IPS DF 19.7 (cell line): ENCODE measurements at regions not wholly inside any gene's neighbourhood (a gene's known extent, or its start where the extent isn't known, plus 50 kb on each side); places are given as distances from the start of the nearest gene placed in this dataset.

Source experiments
- DNase-seq: peaks from one replicate; pipeline ENCODE4 v3.0.0-alpha.2; 2013; ENCODE audit warnings: low read depth, low spot score

GRCh38 chr15:49750553-49750952 is 129.7 kb downstream of the DTWD1 start:
- no peak for DNase-seq

GRCh38 chr15:49751191-49751590 is 130.3 kb downstream of the DTWD1 start:
- DNase-seq, result no peak

- no peak for DNase-seq
Measured at GRCh38 chr15:49751751-49752150, 130.9 kb downstream of the DTWD1 start.

- DNase-seq, result no peak
Measured at GRCh38 chr15:49752517-49752916, 131.7 kb downstream of the DTWD1 start.

- DNase-seq, result no peak
Measured at GRCh38 chr15:49758456-49758855, 137.6 kb downstream of the DTWD1 start.

- DNase-seq, result no peak
Measured at GRCh38 chr15:49758856-49759255, 138.0 kb downstream of the DTWD1 start.

GRCh38 chr15:49760749-49761148 is 139.9 kb downstream of the DTWD1 start:
- DNase-seq, result no peak

- no peak for DNase-seq
Measured at GRCh38 chr15:49769225-49769624, 148.4 kb downstream of the DTWD1 start.

- DNase-seq, result no peak
Measured at GRCh38 chr15:49789436-49789835, 168.6 kb downstream of the DTWD1 start.

- no peak for DNase-seq
Measured at GRCh38 chr15:49793943-49794342, 173.1 kb downstream of the DTWD1 start.

- DNase-seq, result no peak
Measured at GRCh38 chr15:49801796-49802195, 180.9 kb downstream of the DTWD1 start.
